ENCODE measurements at regions not wholly inside any gene's neighbourhood (a gene's known extent, or its start where the extent isn't known, plus 50 kb on each side); places are given as distances from the start of the nearest gene placed in this dataset.

DNA sequence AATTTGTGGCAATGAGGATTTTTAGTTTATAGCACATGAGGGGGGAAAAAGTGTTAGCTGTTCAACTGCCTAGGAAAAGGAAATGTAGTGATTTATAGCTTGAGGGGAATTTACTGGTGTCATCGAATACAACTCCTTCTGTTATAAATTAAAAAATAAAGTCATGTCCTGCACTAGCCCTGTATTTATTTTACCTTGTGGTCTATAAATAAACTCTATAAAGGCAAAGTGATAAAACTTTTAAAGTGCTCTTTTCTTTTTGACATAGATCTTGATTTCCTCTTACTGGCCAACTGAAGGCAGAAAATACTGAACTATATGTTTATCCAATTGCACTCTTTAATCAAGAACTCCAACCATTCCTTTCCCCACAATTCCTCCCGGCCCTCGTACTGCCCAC lies 672.1 kb upstream of the SLIT2 start:
- H3K36me3 Mint-ChIP-seq (ENCODE audit: low read depth, unreplicated experiment), result no peaks in the 10 kb centered on the region
- peaks cover 3% of the 10 kb centered on the region for H3K4me1 Mint-ChIP-seq (ENCODE audit: unreplicated experiment)
- no peak for DNase-seq (ENCODE audit: low spot score)
- H3K4me3 Mint-ChIP-seq (ENCODE audit: unreplicated experiment), result no peak overlapping the region
- H3K27ac Mint-ChIP-seq (ENCODE audit: unreplicated experiment), result no peak overlapping the region
- TF ChIP-seq, protein P1, sequence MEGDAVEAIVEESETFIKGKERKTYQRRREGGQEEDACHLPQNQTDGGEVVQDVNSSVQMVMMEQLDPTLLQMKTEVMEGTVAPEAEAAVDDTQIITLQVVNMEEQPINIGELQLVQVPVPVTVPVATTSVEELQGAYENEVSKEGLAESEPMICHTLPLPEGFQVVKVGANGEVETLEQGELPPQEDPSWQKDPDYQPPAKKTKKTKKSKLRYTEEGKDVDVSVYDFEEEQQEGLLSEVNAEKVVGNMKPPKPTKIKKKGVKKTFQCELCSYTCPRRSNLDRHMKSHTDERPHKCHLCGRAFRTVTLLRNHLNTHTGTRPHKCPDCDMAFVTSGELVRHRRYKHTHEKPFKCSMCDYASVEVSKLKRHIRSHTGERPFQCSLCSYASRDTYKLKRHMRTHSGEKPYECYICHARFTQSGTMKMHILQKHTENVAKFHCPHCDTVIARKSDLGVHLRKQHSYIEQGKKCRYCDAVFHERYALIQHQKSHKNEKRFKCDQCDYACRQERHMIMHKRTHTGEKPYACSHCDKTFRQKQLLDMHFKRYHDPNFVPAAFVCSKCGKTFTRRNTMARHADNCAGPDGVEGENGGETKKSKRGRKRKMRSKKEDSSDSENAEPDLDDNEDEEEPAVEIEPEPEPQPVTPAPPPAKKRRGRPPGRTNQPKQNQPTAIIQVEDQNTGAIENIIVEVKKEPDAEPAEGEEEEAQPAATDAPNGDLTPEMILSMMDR (IDR thresholded peaks at IDR 0.05; ENCODE audit: unreplicated experiment), result no peak
- H3K9me3 Mint-ChIP-seq (ENCODE audit: unreplicated experiment), result no peaks in the 10 kb centered on the region
- H3K27me3 Mint-ChIP-seq (ENCODE audit: unreplicated experiment), result peaks cover 1% of the 10 kb centered on the region

DNA sequence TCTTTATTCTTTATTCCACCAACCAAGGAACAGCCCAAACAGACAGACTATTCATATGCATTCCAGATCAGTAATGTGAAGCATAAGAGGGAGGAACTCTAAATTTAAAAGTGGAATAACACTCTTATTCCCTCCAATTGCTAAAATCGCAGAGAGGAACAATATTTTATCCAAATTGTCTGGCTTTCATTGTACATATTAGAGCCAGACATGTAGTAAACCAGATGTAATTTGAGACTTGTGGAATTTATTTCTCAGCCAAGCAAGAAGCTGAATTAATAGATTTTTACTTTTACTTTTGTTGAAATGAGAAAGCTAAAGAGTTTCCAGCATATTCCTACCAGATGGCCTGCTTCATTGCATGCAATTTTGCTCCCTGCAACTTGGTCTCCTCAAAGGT lies 674.6 kb upstream of the SLIT2 start:
- no peaks in the 10 kb centered on the region for H3K36me3 Mint-ChIP-seq (ENCODE audit: low read depth, unreplicated experiment)
- peaks cover 3% of the 10 kb centered on the region for H3K4me1 Mint-ChIP-seq (ENCODE audit: unreplicated experiment)
- peaks cover 1% of the 10 kb centered on the region for H3K27me3 Mint-ChIP-seq (ENCODE audit: unreplicated experiment)
- TF ChIP-seq, protein P1 (IDR thresholded peaks at IDR 0.05; ENCODE audit: unreplicated experiment), result no peak
- H3K9me3 Mint-ChIP-seq (ENCODE audit: unreplicated experiment), result no peaks in the 10 kb centered on the region
- DNase-seq (ENCODE audit: low spot score), result no peak
- no peak overlapping the region for H3K27ac Mint-ChIP-seq (ENCODE audit: unreplicated experiment)
- H3K4me3 Mint-ChIP-seq (ENCODE audit: unreplicated experiment), result no peak overlapping the region

- H3K36me3 Mint-ChIP-seq (ENCODE audit: low read depth, unreplicated experiment), result no peaks in the 10 kb centered on the region
- H3K27ac Mint-ChIP-seq (ENCODE audit: unreplicated experiment), result no peak overlapping the region
Measured at GRCh38 chr4:19575924-19576323, 675.8 kb upstream of the SLIT2 start.

GRCh38 chr4:19566041-19566440 lies 685.7 kb upstream of the SLIT2 start:
- Mint-ChIP-seq H3K36me3 (ENCODE audit: low read depth, unreplicated experiment) (no peaks in the 10 kb centered on the region), H3K4me1 (ENCODE audit: unreplicated experiment) (no peaks in the 10 kb centered on the region), H3K27me3 (ENCODE audit: unreplicated experiment) (no peaks in the 10 kb centered on the region), H3K27ac (ENCODE audit: unreplicated experiment) (no peak overlapping the region), H3K9me3 (ENCODE audit: unreplicated experiment) (no peaks in the 10 kb centered on the region), H3K4me3 (ENCODE audit: unreplicated experiment) (no peak overlapping the region)
- TF ChIP-seq, protein P1 (IDR thresholded peaks at IDR 0.05; ENCODE audit: unreplicated experiment), result no peak
- DNase-seq (ENCODE audit: low spot score), result no peak

More at GRCh38 chr4:19575924-19576323, 675.8 kb upstream of the SLIT2 start:
- peaks cover 3% of the 10 kb centered on the region for H3K4me1 Mint-ChIP-seq (ENCODE audit: unreplicated experiment)
- TF ChIP-seq, protein P1 (IDR thresholded peaks at IDR 0.05; ENCODE audit: unreplicated experiment), result no peak
- DNase-seq (ENCODE audit: low spot score), result no peak
- no peak overlapping the region for H3K4me3 Mint-ChIP-seq (ENCODE audit: unreplicated experiment)
- H3K27me3 Mint-ChIP-seq (ENCODE audit: unreplicated experiment), result peaks cover 1% of the 10 kb centered on the region
- no peaks in the 10 kb centered on the region for H3K9me3 Mint-ChIP-seq (ENCODE audit: unreplicated experiment)

GRCh38 chr4:19562456-19562855 lies 689.2 kb upstream of the SLIT2 start:
- Mint-ChIP-seq H3K4me1 (ENCODE audit: unreplicated experiment) (no peaks in the 10 kb centered on the region), H3K27ac (ENCODE audit: unreplicated experiment) (no peak overlapping the region), H3K27me3 (ENCODE audit: unreplicated experiment) (peaks cover 2% of the 10 kb centered on the region), H3K4me3 (ENCODE audit: unreplicated experiment) (no peak overlapping the region), H3K9me3 (ENCODE audit: unreplicated experiment) (no peaks in the 10 kb centered on the region), H3K36me3 (ENCODE audit: low read depth, unreplicated experiment) (no peaks in the 10 kb centered on the region)
- DNase-seq (ENCODE audit: low spot score), result no peak
- TF ChIP-seq, protein P1 (IDR thresholded peaks at IDR 0.05; ENCODE audit: unreplicated experiment), result no peak

All from endothelial cell (in vitro differentiated cells).